SK-N-SH treated with all-trans-retinoic acid at 6 μM for 48 hours (cell line): ENCODE measurements at regions not wholly inside any gene's neighbourhood (a gene's known extent, or its start where the extent isn't known, plus 50 kb on each side); places are given as distances from the start of the nearest gene placed in this dataset.

Experiments used
- ATAC-seq: fragments of 200-7000 bp; cut with Tn5 transposase; 3 replicates; pipeline ENCODE4 v1.9.1; 2020; ENCODE audit warnings: mild to moderate bottlenecking, moderate library complexity
- ARNTL ChIP-seq: fragments of 450-650 bp; formaldehyde crosslinking; IDR thresholded peaks from 2 replicates; pipeline ENCODE4 v1.5.0; 2020; ENCODE audit warnings: low read depth, mild to moderate bottlenecking, moderate library complexity, borderline replicate concordance
- BACH2 ChIP-seq: fragments of 250-450 bp; sonication (Bioruptor Pico); IDR thresholded peaks from 2 replicates; pipeline ENCODE4 v1.9.0; 2021; ENCODE audit warnings: mild to moderate bottlenecking, borderline replicate concordance
- CREB5 ChIP-seq: fragments of 250-450 bp; sonication (Bioruptor Pico); IDR thresholded peaks from 2 replicates; pipeline ENCODE4 v1.5.1; 2020; ENCODE audit warnings: low read depth, mild to moderate bottlenecking, moderate library complexity
- CSDC2 ChIP-seq: fragments of 250-450 bp; sonication (Bioruptor Pico); IDR thresholded peaks from 2 replicates; pipeline ENCODE4 v1.5.0; 2020; ENCODE audit warnings: mild to moderate bottlenecking, moderate library complexity
- ESRRG ChIP-seq: fragments of 250-450 bp; sonication (Bioruptor Pico); IDR thresholded peaks from 2 replicates; pipeline ENCODE4 v1.6.1; 2021; ENCODE audit warnings: mild to moderate bottlenecking
- GLIS3 ChIP-seq: fragments of 250-450 bp; sonication (Bioruptor Pico); IDR thresholded peaks from 2 replicates; pipeline ENCODE4 v1.5.0; 2020; ENCODE audit warnings: mild to moderate bottlenecking, moderate library complexity
- ISL1 ChIP-seq: fragments of 250-450 bp; sonication (Bioruptor Pico); IDR thresholded peaks from 2 replicates; pipeline ENCODE4 v2.1.2; 2022; ENCODE audit warnings: mild to moderate bottlenecking, moderate library complexity
- OSR1 ChIP-seq: fragments of 250-450 bp; sonication (Bioruptor Pico); IDR thresholded peaks from 2 replicates; pipeline ENCODE4 v1.8.0; 2022; ENCODE audit warnings: moderate library complexity, mild to moderate bottlenecking, inconsistent platforms
- PATZ1 ChIP-seq: fragments of 250-450 bp; sonication (Bioruptor Pico); IDR thresholded peaks from 2 replicates; pipeline ENCODE4 v1.8.0; 2020; ENCODE audit warnings: mild to moderate bottlenecking, moderate library complexity, borderline replicate concordance
- SNAI2 ChIP-seq: fragments of 250-450 bp; sonication (Bioruptor Pico); IDR thresholded peaks from 2 replicates; pipeline ENCODE4 v1.5.0; 2020; ENCODE audit warnings: mild to moderate bottlenecking, moderate library complexity
- TCF4 ChIP-seq: fragments of 250-450 bp; sonication (Bioruptor Pico); IDR thresholded peaks from 2 replicates; pipeline ENCODE4 v1.8.0; 2021; ENCODE audit warnings: mild to moderate bottlenecking, moderate library complexity, borderline replicate concordance
- TOX ChIP-seq: fragments of 250-450 bp; sonication (Bioruptor Pico); IDR thresholded peaks from 2 replicates; pipeline ENCODE4 v1.8.0; 2021; ENCODE audit warnings: mild to moderate bottlenecking, moderate library complexity, borderline replicate concordance
- ZC3H10 ChIP-seq: fragments of 250-450 bp; sonication (Bioruptor Pico); IDR thresholded peaks from 2 replicates; pipeline ENCODE4 v1.5.1; 2021; ENCODE audit warnings: mild to moderate bottlenecking, moderate library complexity
- ZFP3 ChIP-seq: fragments of 250-450 bp; sonication (Bioruptor Pico); IDR thresholded peaks from 2 replicates; pipeline ENCODE4 v1.5.0; 2020; ENCODE audit warnings: mild to moderate bottlenecking, moderate library complexity
- ZFP30 ChIP-seq: fragments of 450-650 bp; formaldehyde crosslinking; IDR thresholded peaks from 2 replicates; pipeline ENCODE4 v1.5.0; 2022; ENCODE audit warnings: mild to moderate bottlenecking, moderate library complexity
- ZNF565 ChIP-seq: fragments of 450-650 bp; formaldehyde crosslinking; conservative IDR thresholded peaks from 2 replicates; pipeline ENCODE4 v1.5.0; 2020; ENCODE audit warnings: low read depth, mild to moderate bottlenecking, moderate library complexity
- ZNF70 ChIP-seq: fragments of 450-650 bp; formaldehyde crosslinking; IDR thresholded peaks from 2 replicates; pipeline ENCODE4 v1.5.0; 2020; ENCODE audit warnings: mild to moderate bottlenecking, moderate library complexity
- ZNF8 ChIP-seq: fragments of 450-650 bp; formaldehyde crosslinking; IDR thresholded peaks from 2 replicates; pipeline ENCODE4 v1.5.0; 2020; ENCODE audit warnings: mild to moderate bottlenecking, moderate library complexity
- TF ChIP-seq, protein P1 (sequence below): fragments of 250-450 bp; sonication (Bioruptor Pico); IDR thresholded peaks from 2 replicates; pipeline ENCODE4 v1.5.1; 2021; ENCODE audit warnings: mild to moderate bottlenecking, moderate library complexity
- TF ChIP-seq, protein P2 (sequence below): fragments of 250-450 bp; sonication (Bioruptor Pico); IDR thresholded peaks from 2 replicates; pipeline ENCODE4 v1.5.0; 2020; ENCODE audit warnings: mild to moderate bottlenecking, moderate library complexity

- ATAC-seq, result no peak
- TF ChIP-seq ZFP3 (CRISPR knock-in tag), result no peak
- no peak for TF ChIP-seq CREB5 (CRISPR knock-in tag)
- TF ChIP-seq, protein P1, sequence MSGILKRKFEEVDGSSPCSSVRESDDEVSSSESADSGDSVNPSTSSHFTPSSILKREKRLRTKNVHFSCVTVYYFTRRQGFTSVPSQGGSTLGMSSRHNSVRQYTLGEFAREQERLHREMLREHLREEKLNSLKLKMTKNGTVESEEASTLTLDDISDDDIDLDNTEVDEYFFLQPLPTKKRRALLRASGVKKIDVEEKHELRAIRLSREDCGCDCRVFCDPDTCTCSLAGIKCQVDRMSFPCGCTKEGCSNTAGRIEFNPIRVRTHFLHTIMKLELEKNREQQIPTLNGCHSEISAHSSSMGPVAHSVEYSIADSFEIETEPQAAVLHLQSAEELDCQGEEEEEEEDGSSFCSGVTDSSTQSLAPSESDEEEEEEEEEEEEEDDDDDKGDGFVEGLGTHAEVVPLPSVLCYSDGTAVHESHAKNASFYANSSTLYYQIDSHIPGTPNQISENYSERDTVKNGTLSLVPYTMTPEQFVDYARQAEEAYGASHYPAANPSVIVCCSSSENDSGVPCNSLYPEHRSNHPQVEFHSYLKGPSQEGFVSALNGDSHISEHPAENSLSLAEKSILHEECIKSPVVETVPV (CRISPR knock-in tag), result no peak
- TF ChIP-seq PATZ1 (CRISPR knock-in tag), result no peak
- TF ChIP-seq, protein P2, sequence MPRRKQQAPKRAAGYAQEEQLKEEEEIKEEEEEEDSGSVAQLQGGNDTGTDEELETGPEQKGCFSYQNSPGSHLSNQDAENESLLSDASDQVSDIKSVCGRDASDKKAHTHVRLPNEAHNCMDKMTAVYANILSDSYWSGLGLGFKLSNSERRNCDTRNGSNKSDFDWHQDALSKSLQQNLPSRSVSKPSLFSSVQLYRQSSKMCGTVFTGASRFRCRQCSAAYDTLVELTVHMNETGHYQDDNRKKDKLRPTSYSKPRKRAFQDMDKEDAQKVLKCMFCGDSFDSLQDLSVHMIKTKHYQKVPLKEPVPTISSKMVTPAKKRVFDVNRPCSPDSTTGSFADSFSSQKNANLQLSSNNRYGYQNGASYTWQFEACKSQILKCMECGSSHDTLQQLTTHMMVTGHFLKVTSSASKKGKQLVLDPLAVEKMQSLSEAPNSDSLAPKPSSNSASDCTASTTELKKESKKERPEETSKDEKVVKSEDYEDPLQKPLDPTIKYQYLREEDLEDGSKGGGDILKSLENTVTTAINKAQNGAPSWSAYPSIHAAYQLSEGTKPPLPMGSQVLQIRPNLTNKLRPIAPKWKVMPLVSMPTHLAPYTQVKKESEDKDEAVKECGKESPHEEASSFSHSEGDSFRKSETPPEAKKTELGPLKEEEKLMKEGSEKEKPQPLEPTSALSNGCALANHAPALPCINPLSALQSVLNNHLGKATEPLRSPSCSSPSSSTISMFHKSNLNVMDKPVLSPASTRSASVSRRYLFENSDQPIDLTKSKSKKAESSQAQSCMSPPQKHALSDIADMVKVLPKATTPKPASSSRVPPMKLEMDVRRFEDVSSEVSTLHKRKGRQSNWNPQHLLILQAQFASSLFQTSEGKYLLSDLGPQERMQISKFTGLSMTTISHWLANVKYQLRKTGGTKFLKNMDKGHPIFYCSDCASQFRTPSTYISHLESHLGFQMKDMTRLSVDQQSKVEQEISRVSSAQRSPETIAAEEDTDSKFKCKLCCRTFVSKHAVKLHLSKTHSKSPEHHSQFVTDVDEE (CRISPR knock-in tag), result no peak
- no peak for TF ChIP-seq ZNF565
- TF ChIP-seq SNAI2 (CRISPR knock-in tag), result no peak
- no peak for TF ChIP-seq ZFP30 (CRISPR knock-in tag)
- TF ChIP-seq CSDC2 (CRISPR knock-in tag), result no peak
- no peak for TF ChIP-seq OSR1 (CRISPR knock-in tag)
- no peak for TF ChIP-seq ARNTL (CRISPR knock-in tag)
- TF ChIP-seq ZNF70 (CRISPR knock-in tag), result no peak
- no peak for TF ChIP-seq ZC3H10 (CRISPR knock-in tag)
- TF ChIP-seq GLIS3, result no peak
- no peak for TF ChIP-seq BACH2 (CRISPR knock-in tag)
- no peak for TF ChIP-seq TOX (CRISPR knock-in tag)
- no peak for TF ChIP-seq ESRRG (CRISPR knock-in tag)
- no peak for TF ChIP-seq TCF4 (CRISPR knock-in tag)
Measured at GRCh38 chr4:132427125-132427524, 722.0 kb upstream of the PCDH10 start.

GRCh38 chr4:132437117-132437516 is 712.0 kb upstream of the PCDH10 start:
- no peak for TF ChIP-seq ISL1 (CRISPR knock-in tag)
- TF ChIP-seq, protein P2 (CRISPR knock-in tag), result no peak
- TF ChIP-seq CSDC2 (CRISPR knock-in tag), result no peak
- no peak for TF ChIP-seq PATZ1 (CRISPR knock-in tag)
- no peak for TF ChIP-seq ZFP30 (CRISPR knock-in tag)
- TF ChIP-seq ZNF8 (CRISPR knock-in tag), result no peak
- TF ChIP-seq TCF4 (CRISPR knock-in tag), result no peak
- no peak for TF ChIP-seq ARNTL (CRISPR knock-in tag)
- TF ChIP-seq GLIS3, result no peak
- TF ChIP-seq SNAI2 (CRISPR knock-in tag), result no peak
- no peak for TF ChIP-seq ZC3H10 (CRISPR knock-in tag)
- no peak for TF ChIP-seq TOX (CRISPR knock-in tag)
- no peak for ATAC-seq
